ENCODE measurements at regions not wholly inside any gene's neighbourhood (a gene's known extent, or its start where the extent isn't known, plus 50 kb on each side); places are given as distances from the start of the nearest gene placed in this dataset.

- no peaks in the 10 kb centered on the region for H3K4me1 ChIP-seq (ENCODE audit: control insufficient read depth, extremely low read depth, insufficient read depth, low read length)
- no TSS peak for BruUV-seq (replicated peaks)
- dilution Hi-C loops (cut with MboI; ENCODE audit: extremely low pct_ligation_motif_present, low sequenced_read_pairs) (no loop called here), intact Hi-C loops (cut with micrococcal nuclease) (no loop called here)
- H3K4me2 ChIP-seq (ENCODE audit: insufficient read depth, low read length) = no peak overlapping the region
- H3K36me3 ChIP-seq (ENCODE audit: control insufficient read depth in 2 of 2, extremely low read depth in 1 of 2, insufficient read depth in 2 of 2, low read length in 2 of 2) = no peaks in the 10 kb centered on the region
- no peak overlapping the region for H3K9ac ChIP-seq (replicated peaks; ENCODE audit: extremely low read depth, insufficient read depth, low read length)
- DNase-seq (ENCODE audit: low read depth, low spot score) = no peak
- no peak for FAIRE-seq
- no peaks in the 10 kb centered on the region for H4K20me1 ChIP-seq (replicated peaks; ENCODE audit: control insufficient read depth, extremely low read depth, insufficient read depth, low read length)
- no peaks in the 10 kb centered on the region for H3K27me3 ChIP-seq (ENCODE audit: control insufficient read depth in 2 of 2, insufficient read depth in 2 of 2, low read length in 2 of 2)
- POLR2A ChIA-PET = no interaction called here
- no peak overlapping the region for H2AFZ ChIP-seq (ENCODE audit: low read depth, low read length)
- H3K79me2 ChIP-seq (ENCODE audit: control insufficient read depth, insufficient read depth, low read length) = no peaks in the 10 kb centered on the region
- H3K4me3 ChIP-seq (replicated peaks in 1 of 3; ENCODE audit: insufficient read depth in 1 of 3, low read depth in 1 of 3, low read length in 3 of 3) = no peak overlapping the region
- no peaks in the 10 kb centered on the region for H3K9me3 ChIP-seq (replicated peaks; ENCODE audit: control insufficient read depth, insufficient read depth, low read length)
- CTCF ChIA-PET = interaction anchor here (1.1 kb wide), 1 partner anchor 13 kb away, joined by 3 read pairs; no protein-coding TSS in a partner anchor
- H3K27ac ChIP-seq (ENCODE audit: insufficient read depth, low read depth, low read length) = no peak overlapping the region
- no peak for TF ChIP-seq MAX (IDR thresholded peaks at IDR 0.05; ENCODE audit: insufficient read depth, insufficient read length)
- peak; percentile 42 for TF ChIP-seq FOS (IDR thresholded peaks at IDR 0.05; ENCODE audit: borderline replicate concordance, insufficient read depth, low read length)
- no peak for TF ChIP-seq GATA2 (IDR thresholded peaks at IDR 0.05; ENCODE audit: insufficient read depth, insufficient read length, low read depth, low read length)
- no peaks in the 10 kb centered on the region for H3K9me1 ChIP-seq (replicated peaks; ENCODE audit: control insufficient read depth, extremely low read depth, insufficient read depth, low read length)
These were observed 383.2 kb downstream of the METTL15 start for GRCh38 chr11:28491431-28491830.

DNA sequence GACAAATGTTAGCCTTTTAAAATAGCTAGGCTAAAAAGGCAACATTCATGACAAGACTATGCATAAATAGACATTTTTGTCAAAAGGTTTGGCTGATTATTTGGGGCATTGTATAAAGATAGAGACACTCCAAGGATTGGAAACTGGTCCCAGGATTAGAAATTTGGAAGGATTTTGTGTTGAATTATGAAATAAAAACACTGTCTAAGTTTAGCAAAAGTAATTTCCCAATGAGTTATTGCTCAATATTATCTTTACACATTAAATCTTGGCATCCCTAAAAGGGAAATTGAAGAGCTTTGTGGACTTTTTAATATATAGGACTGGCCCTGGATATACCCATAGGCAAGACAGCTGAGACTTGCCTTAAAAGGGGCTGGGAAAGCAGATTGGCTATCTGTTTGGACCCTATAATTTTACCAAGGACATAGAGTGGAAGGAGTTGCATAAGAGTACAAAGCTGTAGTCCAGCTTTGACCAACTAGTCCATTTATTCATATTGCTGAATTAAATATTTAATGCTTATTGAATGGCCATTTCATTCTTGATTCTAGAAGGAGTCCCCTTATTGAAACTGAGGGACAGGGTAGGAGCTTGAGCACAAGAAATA is 382.7 kb downstream of the METTL15 start:
- intact Hi-C loops (cut with micrococcal nuclease) = no loop called here
- H3K79me2 ChIP-seq (ENCODE audit: control insufficient read depth, insufficient read depth, low read length) = no peaks in the 10 kb centered on the region
- no peak overlapping the region for H3K9ac ChIP-seq (replicated peaks; ENCODE audit: extremely low read depth, insufficient read depth, low read length)
- H3K27me3 ChIP-seq (ENCODE audit: control insufficient read depth in 2 of 2, insufficient read depth in 2 of 2, low read length in 2 of 2) = no peaks in the 10 kb centered on the region
- no peak overlapping the region for H2AFZ ChIP-seq (ENCODE audit: low read depth, low read length)
- H4K20me1 ChIP-seq (replicated peaks; ENCODE audit: control insufficient read depth, extremely low read depth, insufficient read depth, low read length) = no peaks in the 10 kb centered on the region
- H3K9me3 ChIP-seq (replicated peaks; ENCODE audit: control insufficient read depth, insufficient read depth, low read length) = no peaks in the 10 kb centered on the region
- BruUV-seq (replicated peaks) = no TSS peak
- H3K36me3 ChIP-seq (ENCODE audit: control insufficient read depth in 2 of 2, extremely low read depth in 1 of 2, insufficient read depth in 2 of 2, low read length in 2 of 2) = no peaks in the 10 kb centered on the region
- FAIRE-seq (no peak), DNase-seq (ENCODE audit: low read depth, low spot score) (no peak)
- dilution Hi-C loops (cut with MboI; ENCODE audit: extremely low pct_ligation_motif_present, low sequenced_read_pairs) = no loop called here
- H3K9me1 ChIP-seq (replicated peaks; ENCODE audit: control insufficient read depth, extremely low read depth, insufficient read depth, low read length) = no peaks in the 10 kb centered on the region
- ChIA-PET POLR2A (no interaction called here), CTCF (interaction anchor here (1.1 to 1.3 kb wide), 2 partner anchors 14 to 39 kb away, joined by 3 to 4 read pairs; no protein-coding TSS in a partner anchor)
- no peak overlapping the region for H3K4me2 ChIP-seq (ENCODE audit: insufficient read depth, low read length)
- H3K4me3 ChIP-seq (replicated peaks in 1 of 3; ENCODE audit: insufficient read depth in 1 of 3, low read depth in 1 of 3, low read length in 3 of 3) = no peak overlapping the region
- no peak for TF ChIP-seq GATA2 (IDR thresholded peaks at IDR 0.05; ENCODE audit: insufficient read depth, insufficient read length, low read depth, low read length)
- TF ChIP-seq MAX (IDR thresholded peaks at IDR 0.05; ENCODE audit: insufficient read depth, insufficient read length) = no peak
- TF ChIP-seq POLR2AphosphoS5 (IDR thresholded peaks at IDR 0.05; ENCODE audit: insufficient read depth, low read depth, low read length) = no peak
- TF ChIP-seq CTCF (IDR thresholded peaks at IDR 0.05; ENCODE audit: extremely low read depth in 1 of 2, insufficient read depth in 1 of 2, low read depth in 1 of 2, low read length in 2 of 2) = no peak
- TF ChIP-seq MYC (IDR thresholded peaks at IDR 0.05; ENCODE audit: low read depth, low read length) = no peak
- TF ChIP-seq JUN (IDR thresholded peaks at IDR 0.05; ENCODE audit: borderline replicate concordance, insufficient read depth, insufficient read length, low read depth) = no peak
- TF ChIP-seq POLR2A (IDR thresholded peaks at IDR 0.05; ENCODE audit: low read depth, low read length) = no peak
- no peak for TF ChIP-seq EZH2 (IDR thresholded peaks at IDR 0.05; ENCODE audit: borderline replicate concordance, low read depth, low read length, severe bottlenecking)
- no peak for TF ChIP-seq FOS (IDR thresholded peaks at IDR 0.05; ENCODE audit: borderline replicate concordance, insufficient read depth, low read length)
- H3K4me1 ChIP-seq (ENCODE audit: control insufficient read depth, extremely low read depth, insufficient read depth, low read length) = no peaks in the 10 kb centered on the region
- H3K27ac ChIP-seq (ENCODE audit: insufficient read depth, low read depth, low read length) = no peak overlapping the region
